ENCODE measurements at regions not wholly inside any gene's neighbourhood (a gene's known extent, or its start where the extent isn't known, plus 50 kb on each side); places are given as distances from the start of the nearest gene placed in this dataset.
A peak's percentile ranks its signal among the peaks of the same experiment; 100 is the strongest.
"Not testable (repeated sequence)": the region's sequence is repeated elsewhere in the genome, so short reads cannot be mapped to it uniquely, and the experiment has no call there.

DNA sequence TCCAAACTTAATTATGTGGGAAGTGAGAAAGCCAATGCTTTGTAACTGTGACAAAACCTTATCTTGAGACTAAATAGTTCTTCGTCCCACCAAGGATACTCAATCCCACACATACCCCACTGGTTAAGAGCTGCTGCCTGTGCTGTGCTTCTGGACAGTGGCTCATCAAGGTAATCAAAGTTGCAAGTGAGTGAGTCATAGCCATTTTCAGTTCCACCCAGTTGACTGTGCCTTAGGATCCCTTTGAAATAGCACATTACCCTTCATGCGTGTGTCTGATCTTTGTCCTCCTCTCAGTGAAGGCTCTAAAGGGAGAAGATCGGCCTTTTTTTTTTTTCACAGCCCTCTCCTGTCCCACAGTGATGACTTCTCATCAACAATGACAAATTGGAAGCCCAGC, 706.0 kb upstream of the AUTS2 start:
- DNase-seq (ENCODE audit: low read depth): no peak

DNA sequence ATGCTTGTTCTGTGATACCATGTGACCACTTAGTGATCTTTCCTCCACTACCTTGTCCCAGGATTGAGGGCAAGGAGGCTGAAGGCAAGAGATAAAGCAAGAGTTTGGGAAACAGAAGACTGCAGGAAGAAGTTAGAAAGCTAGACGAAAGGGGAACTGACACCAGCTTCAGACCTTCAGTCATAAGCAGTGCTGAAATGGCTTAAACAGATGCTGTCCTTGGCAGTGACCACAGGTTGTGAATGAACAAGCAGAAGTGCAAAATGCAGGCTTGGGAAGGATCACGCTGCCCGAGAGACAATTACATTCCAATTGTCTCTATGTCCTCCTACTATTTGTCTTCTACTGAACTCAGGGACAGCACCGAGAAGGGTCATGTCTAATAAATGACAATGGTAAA, 704.9 kb upstream of the AUTS2 start:
- peak; percentile 67 for DNase-seq (ENCODE audit: low read depth)

DNA sequence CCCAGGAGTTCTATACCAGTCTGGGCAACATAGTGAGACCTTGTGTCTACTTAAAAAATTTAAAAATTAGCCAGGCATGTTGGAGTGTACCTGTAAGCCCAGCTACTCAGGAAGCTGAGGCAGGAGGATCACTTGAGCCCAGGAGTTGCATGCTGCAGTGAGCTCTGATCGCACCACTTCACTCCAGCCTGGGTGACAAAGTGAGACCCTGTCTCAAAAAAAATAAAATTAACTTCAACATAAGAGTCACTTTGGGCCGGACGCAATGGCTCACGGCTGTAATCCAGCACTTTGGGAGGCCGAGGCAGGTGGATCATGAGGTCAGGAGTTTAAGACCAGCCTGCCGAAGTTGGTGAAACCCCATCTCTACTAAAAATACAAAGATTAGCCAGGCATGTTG, 699.1 kb upstream of the AUTS2 start:
- DNase-seq (ENCODE audit: low read depth): not testable (repeated sequence)

DNA sequence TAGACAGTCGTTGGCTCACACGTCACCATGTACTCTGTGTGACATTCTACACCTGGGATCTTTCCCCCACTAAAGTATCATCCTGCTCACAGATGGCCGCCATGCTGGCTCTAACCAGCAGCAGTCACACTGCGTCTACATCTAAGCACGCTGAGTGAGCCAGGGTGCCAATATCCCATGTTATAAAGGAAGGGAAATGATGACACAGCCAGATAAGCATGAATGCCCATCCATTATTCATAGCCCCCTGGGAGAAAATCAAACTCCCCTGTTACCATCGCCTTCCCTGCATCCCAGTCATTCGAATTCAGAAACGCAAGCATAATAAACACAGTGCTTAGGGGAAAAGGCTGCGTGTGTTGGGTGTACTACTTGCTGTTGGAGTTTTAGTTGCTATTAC, 698.2 kb upstream of the AUTS2 start:
- DNase-seq (ENCODE audit: low read depth): no peak

DNA sequence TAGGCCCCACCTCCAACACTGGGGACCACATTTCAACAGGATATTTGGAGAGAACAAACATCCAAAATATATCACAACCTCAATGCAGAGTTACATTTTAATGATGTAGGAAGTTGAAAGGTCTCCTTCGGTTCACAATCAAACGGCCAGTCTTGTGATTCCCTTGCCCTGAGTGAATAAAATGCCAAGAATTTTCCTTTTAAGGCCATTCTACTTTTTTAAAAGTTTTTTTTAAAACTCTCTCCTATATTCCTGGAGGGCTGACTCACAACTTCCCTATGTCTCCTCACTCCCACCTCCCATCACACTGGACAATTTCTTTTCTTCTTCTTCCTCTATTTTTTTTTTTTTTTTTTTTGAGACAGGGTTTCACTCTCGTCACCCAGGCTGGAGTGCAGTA, 693.6 kb upstream of the AUTS2 start:
- DNase-seq (ENCODE audit: low read depth): no peak

DNA sequence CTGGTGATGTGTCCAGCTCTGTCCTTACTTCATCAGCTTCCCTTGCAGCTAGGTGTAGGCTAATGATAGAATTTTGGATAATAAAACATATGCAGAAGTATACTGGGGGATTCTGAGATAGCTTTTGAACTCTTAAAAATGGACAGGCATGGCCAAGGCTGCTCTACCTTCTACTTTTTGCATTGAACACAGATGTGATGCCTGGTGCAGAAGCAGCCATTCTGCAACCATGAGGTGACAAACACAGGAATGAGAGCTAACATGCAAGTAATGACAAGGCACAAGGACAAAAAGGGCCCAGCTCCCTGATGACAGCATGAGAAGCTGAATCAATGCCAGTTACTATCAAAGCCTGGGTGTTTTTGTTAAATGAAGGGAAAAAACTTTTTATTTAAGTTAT, 686.5 kb upstream of the AUTS2 start:
- DNase-seq (ENCODE audit: low read depth): no peak

DNA sequence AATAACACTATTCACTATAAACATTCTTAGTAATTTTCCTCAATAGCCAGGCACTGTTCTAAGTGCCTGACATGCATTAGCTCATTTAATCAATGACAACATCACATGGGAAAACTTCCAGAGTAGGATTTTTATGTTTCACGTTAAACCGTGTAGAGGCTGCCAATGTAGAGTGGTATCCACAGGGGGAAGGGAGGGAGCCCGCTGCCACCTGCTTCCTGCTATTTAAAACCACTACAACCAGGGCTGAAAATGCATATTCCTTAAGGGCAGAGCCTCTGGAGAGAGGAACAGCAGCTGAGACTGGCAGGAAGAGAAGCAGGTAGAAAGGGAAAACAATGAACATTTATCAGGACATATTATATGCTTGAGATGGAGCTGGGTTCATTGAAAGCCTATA, 684.3 kb upstream of the AUTS2 start:
- no peak for DNase-seq (ENCODE audit: low read depth)

DNA sequence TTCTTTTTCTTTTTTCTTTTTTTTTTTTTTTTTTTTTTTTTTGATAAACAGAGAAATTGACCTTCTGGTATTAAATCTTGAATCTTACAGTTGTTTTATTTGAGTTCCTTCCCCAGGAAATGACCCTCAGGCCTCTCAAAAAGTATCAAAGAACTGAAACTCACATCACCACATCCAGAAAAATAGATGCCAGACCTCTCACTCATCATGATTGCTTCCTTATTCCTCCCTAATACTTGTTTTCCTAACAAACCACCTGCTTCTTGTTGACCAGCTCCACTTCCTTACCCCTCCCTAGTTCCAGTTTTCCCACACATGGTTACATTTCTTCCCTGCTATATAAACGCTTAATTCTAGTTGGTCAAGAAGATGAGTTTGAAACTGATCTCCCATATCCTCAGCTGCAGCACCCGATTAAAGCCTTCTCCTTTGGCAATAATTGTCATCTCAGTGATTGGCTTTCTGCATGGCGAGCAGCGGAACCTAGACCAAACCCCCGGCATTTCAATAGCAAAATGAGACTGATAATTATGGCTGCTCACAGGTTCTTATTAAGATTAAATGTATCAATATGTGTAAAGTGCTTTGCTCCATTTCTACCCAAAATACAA, 681.1 kb upstream of the AUTS2 start:
- no peak for DNase-seq (ENCODE audit: low read depth)

DNA sequence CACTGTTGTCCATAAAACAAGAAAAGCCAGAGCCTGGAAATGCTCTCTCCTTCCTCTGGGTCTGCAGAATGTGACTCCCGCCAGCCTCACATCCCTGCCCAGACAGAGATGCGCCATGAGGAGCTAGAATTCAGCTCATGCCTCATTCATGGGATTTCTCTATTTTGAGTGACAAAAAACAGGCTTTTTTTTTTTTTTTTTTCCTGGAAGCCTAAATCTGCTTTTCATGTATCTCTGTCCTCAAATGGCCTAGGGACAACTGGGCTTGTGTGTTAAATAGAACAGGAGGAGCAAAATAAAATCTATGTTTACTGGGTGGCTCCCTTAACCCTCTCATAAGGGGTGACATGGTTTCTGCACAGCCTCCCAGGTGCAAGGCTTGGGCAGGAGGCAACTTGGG, 679.7 kb upstream of the AUTS2 start:
- DNase-seq (ENCODE audit: low read depth): no peak

DNA sequence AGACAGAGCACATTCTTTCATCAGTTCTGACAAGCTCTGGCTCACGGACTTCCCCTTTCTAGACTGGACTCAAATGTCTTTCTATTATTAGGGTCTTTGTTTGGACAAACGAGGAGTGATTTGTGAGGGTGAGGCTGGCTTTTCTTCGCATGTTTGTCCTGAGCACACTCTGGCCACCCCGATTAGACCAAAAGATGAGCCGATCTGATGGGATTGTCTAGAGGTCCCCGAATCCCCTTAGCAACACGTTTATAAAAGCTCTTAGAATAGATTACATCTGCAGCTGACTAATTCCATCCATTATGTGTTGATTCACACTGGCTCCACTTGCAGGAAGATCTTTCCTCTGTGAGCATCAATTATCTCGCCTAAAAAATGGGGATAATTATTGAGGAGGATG, 675.4 kb upstream of the AUTS2 start:
- DNase-seq (ENCODE audit: low read depth): no peak

DNA sequence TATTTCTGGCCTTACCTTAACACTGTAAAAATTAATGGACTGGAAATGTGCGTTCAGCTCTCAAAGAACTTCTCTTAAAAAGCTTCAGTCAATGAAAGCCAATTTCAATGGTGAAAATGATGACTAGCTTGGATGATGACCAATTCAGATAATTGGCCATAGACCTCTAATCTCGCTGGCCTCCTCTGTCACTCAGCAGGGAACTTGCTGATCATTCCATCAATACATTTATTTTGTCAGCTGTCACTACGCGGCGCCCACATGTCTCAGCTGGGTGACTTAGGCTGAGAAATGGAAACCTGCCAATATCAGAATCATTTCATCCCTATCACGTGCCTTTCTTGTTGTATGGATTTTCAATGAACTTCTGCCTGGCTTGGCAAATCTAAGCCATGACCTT, 673.0 kb upstream of the AUTS2 start:
- no peak for DNase-seq (ENCODE audit: low read depth)

DNA sequence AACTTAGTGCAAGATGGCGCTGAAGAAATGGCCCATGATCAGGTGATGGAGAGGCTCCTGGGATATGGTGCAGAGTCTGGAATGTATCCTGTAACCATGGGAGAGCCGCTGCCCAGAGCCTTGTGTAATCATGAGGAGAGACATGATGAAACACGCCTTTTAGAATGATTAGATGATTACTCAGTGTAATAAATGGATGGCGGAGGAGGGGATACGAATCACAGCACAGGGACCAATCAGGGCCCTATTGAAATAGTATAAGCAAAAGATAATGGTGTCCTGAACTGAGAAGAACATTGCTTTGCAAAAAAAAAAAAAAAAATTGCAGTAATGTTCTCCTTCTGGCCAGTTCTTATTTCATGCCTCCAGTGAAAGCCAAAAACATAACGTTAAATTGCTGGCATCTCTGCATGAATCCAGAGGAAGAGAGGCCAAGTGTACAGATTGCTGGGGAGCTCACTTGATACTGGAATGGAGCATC, 668.5 kb upstream of the AUTS2 start:
- no peak for DNase-seq (ENCODE audit: low read depth)

DNA sequence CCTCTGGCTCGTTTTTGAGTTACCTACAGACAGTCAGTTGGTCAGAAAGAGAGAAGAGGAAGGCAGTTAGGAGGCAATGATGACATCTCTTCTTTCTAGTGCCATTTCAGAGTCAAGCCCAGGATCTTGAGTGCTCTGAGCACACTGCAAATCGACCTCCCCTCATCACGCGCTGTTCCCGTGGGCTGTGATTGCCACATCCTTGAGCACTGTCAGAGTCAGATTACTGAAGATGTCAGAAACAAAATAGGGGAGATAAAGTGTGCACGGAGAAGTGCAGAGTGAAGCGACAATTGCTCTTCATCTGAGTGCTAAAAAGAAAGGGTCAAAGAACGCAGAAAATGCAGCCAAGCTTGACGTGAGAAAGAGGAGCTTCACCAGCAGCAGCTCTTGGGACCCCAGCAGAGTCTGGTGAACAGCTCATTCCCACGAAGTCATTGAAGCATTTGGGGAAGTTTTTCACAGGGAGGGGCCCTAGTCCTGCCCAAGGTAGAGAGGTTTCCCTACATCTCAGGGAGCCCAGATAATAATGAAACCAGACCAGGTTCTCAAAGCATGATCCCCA, 661.7 kb upstream of the AUTS2 start:
- no peak for DNase-seq (ENCODE audit: low read depth)

DNA sequence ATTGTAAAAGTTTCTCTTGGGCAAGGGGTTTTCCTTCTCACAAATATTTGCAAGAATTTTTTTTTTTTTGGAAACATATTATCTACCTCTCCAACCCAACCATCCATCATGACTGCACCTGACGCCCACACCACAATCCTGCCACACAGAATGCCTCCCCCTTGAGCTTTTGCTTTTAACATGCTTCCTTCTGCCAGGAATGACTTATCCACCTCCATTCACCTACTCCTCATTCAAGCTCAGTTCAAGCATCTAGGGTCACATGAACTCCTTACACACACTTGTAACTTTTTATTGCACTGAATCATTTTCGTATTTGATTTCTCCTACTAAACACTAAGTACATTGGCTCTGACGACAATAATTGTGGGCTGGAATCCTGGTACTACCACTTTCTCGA, 660.1 kb upstream of the AUTS2 start:
- no peak for DNase-seq (ENCODE audit: low read depth)

DNA sequence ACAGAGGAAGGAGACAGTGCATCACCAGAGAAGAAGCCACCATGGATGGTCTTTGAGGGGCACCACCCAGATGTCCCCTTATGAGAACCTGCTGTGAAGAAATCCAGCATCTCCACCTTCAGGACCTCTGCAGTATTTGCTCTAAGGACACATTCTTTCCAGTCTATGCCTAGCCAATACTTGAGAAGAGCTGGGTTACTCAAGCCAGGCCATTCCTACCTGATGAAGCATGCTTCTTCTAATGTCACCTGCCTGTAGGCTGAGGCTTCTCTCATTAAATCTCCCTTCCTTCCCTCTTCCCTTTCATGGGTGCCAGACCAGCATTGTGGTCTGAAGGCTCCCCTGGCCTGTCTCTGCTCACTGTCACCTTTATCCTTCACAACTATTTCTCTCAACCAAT, 654.5 kb upstream of the AUTS2 start:
- no peak for DNase-seq (ENCODE audit: low read depth)

DNA sequence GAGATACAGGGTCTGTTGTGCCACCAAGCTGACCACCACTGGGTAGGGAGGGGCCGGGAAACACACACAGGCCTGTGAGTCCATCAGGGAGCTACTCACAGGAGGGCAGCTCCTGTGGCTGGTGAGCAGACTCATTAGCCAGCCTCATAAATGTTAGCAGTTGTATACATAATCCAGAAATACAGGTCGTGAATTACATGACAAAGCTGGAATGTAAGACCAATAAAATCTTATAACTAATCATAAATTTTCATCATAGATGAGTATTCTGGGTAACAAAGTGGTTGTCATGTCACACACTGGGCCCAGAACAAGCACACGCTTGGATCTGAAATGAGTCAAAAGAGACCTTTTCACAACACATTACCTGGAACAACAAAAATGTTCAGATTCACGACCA, 642.6 kb upstream of the AUTS2 start:
- DNase-seq (ENCODE audit: low read depth): no peak

DNA sequence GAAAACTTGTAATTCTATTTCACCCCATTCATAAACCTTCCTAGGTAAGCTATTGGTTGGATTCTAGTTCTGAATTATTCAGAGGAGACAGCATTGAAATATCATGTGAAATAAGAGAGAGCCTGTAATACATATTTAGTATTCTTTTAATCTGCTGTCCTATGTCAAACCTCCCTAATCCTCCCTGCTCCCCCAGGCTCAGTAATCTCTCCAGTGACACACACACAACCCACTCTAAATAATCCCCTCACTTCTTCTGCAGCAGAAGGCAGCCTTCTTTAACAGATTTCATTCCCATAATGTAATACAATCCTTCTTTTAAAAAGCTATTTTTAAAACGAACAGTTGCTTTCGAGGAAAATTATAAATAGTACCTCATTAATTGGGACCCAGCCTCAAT, 639.7 kb upstream of the AUTS2 start:
- no peak for DNase-seq (ENCODE audit: low read depth)

DNA sequence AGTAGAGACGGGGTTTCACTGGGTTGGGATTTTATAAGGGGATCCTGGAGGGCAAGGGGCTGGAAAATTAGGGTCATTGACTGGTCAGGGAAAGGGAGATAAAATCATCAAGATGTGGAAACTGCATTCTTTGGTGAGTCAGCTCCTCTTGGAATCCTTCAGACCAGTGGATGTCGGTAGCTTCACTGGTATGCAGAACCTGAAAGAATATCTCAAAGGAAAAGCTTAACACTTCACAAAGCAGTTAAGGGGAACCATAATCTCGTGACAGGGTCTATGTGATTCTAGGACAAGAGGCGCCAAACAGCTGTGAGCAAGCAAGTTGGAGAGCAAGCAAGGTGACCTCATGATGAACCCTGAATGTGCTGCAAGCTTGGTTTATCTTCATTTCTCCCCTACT, 634.7 kb upstream of the AUTS2 start:
- DNase-seq (ENCODE audit: low read depth): peak; percentile 57

DNA sequence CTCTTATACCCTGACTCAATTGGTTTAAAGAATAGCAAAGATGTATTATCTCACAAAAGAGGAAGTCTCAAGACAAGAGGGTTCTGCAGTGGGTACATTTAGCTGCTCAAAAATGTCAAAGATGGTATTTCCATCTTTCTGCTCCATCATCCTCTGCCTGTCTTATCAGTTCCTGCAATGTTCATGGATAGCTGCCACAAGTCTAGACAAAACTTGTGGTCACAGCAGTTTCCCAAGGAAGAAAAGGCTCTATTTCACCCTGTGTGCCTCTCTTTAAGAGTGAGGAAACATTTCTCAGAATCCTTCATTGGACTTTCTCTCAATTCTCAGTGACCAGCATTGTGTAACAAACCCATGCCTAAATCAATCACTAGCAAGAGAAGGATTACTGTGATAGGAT, 634.2 kb upstream of the AUTS2 start:
- DNase-seq (ENCODE audit: low read depth): no peak

DNA sequence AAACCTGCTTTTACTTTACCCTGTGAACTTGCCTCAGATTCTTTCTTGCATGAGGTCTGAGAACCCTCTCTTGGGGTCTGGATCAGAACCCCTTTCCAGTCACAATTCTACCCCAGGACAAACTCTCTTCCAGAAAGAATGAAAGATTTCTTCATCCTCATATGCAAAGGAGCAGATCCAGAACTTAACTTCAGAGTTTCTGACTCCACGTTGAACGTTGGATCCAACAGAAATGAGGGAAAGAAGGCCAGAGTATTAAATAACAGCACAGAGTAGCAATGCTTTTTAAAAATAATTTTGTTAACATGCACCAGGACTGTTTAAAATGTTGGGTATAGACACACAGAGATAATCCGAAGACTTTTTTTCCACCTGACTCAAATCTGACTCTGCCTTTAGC, 632.9 kb upstream of the AUTS2 start:
- DNase-seq (ENCODE audit: low read depth): no peak

DNA sequence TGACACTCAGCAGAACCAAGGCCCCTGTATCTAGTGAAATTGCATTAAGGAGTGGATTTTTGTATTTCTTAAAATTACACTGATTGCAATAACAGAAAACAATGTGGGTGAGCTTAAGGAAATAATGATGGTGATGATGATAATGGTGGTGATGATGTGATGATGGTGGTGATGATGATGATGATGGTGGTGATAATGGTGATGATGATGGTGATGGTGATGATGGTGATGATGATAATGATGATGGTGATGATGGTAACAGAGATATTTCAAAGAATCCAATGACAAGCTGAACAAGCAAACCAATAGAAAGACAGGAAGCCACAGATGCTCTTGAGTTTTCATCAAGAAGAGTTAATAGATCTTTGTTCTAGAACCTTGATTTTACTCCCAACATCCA, 630.7 kb upstream of the AUTS2 start:
- no peak for DNase-seq (ENCODE audit: low read depth)

DNA sequence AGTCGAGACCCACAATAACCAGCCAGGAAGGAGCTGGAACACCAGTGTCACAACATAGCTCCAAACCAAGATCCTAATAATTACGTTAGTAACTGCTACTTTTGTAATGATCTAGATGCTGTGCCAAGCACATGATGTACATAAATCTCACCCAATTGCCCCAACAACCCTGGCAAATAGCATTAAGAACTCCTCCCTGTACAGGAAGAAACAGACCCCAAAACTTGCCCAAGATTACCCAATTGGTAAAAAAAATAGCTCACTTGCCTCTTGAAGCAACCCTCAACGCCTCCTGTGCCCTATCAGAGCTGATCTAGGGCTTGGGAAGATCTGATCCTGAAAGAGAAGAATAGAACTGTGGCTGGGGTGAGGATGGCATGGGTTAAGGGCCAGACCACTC, 628.7 kb upstream of the AUTS2 start:
- no peak for DNase-seq (ENCODE audit: low read depth)

DNA sequence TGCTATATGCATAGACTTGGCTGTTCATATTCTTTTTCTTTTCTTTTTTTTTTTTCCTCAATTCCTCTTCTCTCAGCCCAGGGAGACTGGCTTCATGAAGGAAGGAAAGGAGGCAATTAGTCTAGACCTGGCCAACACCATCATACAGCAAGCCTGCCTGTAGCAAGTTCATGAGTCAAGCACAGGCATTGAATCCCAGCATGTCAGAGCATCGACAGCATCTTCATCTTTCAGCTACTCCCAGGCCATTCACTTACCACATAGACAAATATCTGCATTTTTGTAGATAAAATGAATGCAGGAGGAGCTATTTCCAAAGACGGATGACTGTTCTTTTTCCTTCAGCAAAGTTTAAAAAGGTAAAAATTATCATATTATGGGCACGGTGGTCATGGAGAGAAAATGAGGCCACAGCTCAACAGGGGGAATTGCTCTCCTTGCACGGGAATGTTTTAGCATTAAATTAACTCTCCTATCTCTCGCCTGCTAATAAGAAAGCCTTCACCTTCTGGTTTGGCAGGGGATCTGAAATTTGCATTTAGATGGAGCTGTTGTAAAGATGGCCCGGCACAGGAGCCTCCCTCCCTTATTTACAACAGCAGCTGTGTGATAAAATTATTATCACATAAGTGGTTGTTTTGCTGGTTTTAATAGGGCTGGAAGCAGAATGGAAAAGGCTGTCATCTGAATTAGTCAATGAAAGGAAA, 626.5 kb upstream of the AUTS2 start:
- no peak for DNase-seq (ENCODE audit: low read depth)

Measured in forelimb muscle (tissue), 1 donor.